Adrenal gland (tissue), 5 donors: ENCODE measurements at regions not wholly inside any gene's neighbourhood (a gene's known extent, or its start where the extent isn't known, plus 50 kb on each side); places are given as distances from the start of the nearest gene placed in this dataset.

Experiments
- CTCF ChIP-seq, 6 experiments: fragments of 450-650 bp in 4 of 6; fragments of 200-600 bp in 2 of 6; sonication (generic) in 1 of 6; IDR thresholded peaks; 1 replicate in 5 of 6; 2 replicates in 1 of 6; pipeline versions ENCODE4 v1.5.1 to v1.8.0; 2016 to 2021; ENCODE audit warnings: antibody characterized with exemption in 6 of 6, mild to moderate bottlenecking in 2 of 6, moderate library complexity in 1 of 6
- POLR2A ChIP-seq, 2 donors: fragments of 450-650 bp; IDR thresholded peaks; one replicate each; pipeline ENCODE4 v1.6.1; 2017; ENCODE audit warnings: antibody characterized with exemption in 2 of 2, mild to moderate bottlenecking in 2 of 2, moderate library complexity in 1 of 2
- donor health status: DM: no; HTN: no; CAD: no.

GRCh38 chr16:29306201-29306600, 100.3 kb downstream of the NPIPB11 start:
- TF ChIP-seq CTCF (IDR thresholded peaks at IDR 0.05) (no peak), POLR2A (IDR thresholded peaks at IDR 0.05) (no peak)
